Spleen (tissue), 7 donors: ENCODE measurements at regions not wholly inside any gene's neighbourhood (a gene's known extent, or its start where the extent isn't known, plus 50 kb on each side); places are given as distances from the start of the nearest gene placed in this dataset.

Experiments
- POLR2A ChIP-seq, 3 donors: fragments of 450-650 bp; IDR thresholded peaks; one replicate each; pipeline ENCODE4 v1.5.1; 2017; ENCODE audit warnings: antibody characterized with exemption in 3 of 3, mild to moderate bottlenecking in 1 of 3
- POLR2AphosphoS5 ChIP-seq, 3 donors: sonication (generic); formaldehyde crosslinking; IDR thresholded peaks; one replicate each; pipeline ENCODE4 v1.5.1; 2017; ENCODE audit warnings: antibody characterized with exemption in 3 of 3
- TF ChIP-seq, protein P1 (sequence below), 11 experiments: fragments of 200-600 bp in 7 of 11; fragments of 450-650 bp in 4 of 11; sonication (generic) in 4 of 11; IDR thresholded peaks in 8 of 11; conservative IDR thresholded peaks in 3 of 11; 1 replicate in 7 of 11; 2 replicates in 4 of 11; pipeline versions ENCODE4 v1.4.0 to v1.8.0; 2016 to 2021; ENCODE audit warnings: antibody characterized with exemption in 11 of 11, inconsistent platforms in 4 of 11, mild to moderate bottlenecking in 1 of 11
- donor health status: DM: no; HTN: no; CAD: no; lungs with moderate emphysema.
- donor health status: DM: no; HTN: no; CAD: no.
- donor health status: DM: no; HTN: no; CAD: no.

DNA sequence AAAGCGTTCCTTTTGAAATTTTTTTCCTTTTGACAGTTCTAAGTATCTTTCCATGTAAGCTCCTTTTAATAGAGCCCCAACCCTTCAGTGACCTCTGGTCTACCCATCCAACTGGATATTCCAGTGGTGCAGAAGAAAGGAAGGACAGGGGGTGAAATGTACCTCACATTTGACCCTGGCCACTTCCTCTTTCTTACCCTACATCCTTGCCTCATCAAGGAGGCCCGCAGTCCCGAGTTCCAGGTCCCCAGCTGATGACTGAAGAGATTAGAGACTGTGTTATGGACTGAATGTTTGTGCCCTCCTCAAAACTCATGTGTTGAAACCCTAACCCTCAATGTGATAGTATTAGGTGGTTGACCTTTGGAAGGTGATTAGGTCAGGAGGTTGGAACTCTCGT lies 158.1 kb downstream of the RBM43 start:
- TF ChIP-seq POLR2A (IDR thresholded peaks at IDR 0.05) (no peak), POLR2AphosphoS5 (IDR thresholded peaks at IDR 0.05) (no peak)
- TF ChIP-seq, protein P1, sequence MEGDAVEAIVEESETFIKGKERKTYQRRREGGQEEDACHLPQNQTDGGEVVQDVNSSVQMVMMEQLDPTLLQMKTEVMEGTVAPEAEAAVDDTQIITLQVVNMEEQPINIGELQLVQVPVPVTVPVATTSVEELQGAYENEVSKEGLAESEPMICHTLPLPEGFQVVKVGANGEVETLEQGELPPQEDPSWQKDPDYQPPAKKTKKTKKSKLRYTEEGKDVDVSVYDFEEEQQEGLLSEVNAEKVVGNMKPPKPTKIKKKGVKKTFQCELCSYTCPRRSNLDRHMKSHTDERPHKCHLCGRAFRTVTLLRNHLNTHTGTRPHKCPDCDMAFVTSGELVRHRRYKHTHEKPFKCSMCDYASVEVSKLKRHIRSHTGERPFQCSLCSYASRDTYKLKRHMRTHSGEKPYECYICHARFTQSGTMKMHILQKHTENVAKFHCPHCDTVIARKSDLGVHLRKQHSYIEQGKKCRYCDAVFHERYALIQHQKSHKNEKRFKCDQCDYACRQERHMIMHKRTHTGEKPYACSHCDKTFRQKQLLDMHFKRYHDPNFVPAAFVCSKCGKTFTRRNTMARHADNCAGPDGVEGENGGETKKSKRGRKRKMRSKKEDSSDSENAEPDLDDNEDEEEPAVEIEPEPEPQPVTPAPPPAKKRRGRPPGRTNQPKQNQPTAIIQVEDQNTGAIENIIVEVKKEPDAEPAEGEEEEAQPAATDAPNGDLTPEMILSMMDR (IDR thresholded peaks at IDR 0.05 in 8 of 11, conservative IDR thresholded peaks at IDR 0.05 in 3 of 11) = no peak
